ENCODE measurements at regions not wholly inside any gene's neighbourhood (a gene's known extent, or its start where the extent isn't known, plus 50 kb on each side); places are given as distances from the start of the nearest gene placed in this dataset.
A peak's percentile ranks its signal among the peaks of the same experiment; 100 is the strongest.

DNA sequence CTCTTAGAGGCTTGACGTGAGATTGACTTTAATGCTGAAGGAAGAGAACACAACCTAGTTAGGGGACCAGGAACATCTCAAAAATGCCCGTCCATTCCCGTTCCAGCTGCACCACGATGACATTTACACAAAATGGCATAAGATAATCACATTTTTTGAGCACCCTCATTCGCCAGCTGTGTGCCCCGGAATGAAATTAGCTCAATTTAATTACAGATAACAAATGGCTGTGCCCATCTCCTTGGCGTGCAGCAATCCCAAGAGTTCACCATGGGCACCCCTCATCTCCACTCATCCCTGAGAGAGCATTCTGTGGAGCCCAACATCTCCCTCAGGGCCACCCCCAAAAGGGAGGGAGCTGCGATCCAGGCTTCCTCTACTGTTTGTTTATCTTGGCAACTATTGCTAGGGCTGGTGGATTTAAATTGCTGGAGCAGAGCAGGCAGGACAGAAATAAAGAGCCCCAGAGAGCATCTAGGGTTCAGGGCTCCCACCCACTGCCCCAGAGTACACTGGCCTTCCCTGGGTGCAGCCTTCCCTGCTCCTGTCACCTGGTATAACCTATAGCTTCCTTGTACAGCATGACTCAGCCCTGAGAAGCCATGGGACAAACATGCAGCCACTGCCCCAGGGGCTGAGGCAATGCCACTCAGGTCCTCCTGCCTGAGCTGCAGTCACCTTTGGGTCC, 263.5 kb downstream of the ZEB1 start:
- no peak overlapping the region for H3K4ac ChIP-seq (ENCODE audit: low read depth, low read length)
- WGBS, 2 experiments (ENCODE audit: extremely low coverage in 2 of 2, insufficient read length in 1 of 2): 88% methylated on average over 3 of the region's 8 CpGs; no CpG with 5 or more reads in 1 of the 2 experiments
- no peak overlapping the region for H2BK120ac ChIP-seq (ENCODE audit: low read depth, low read length)
- H3K56ac ChIP-seq (ENCODE audit: extremely low read depth, insufficient read depth, low read length): no peak overlapping the region
- no peak overlapping the region for H2BK20ac ChIP-seq (ENCODE audit: low read depth, low read length)
- no peak overlapping the region for H3K14ac ChIP-seq (replicated peaks; ENCODE audit: low read depth, low read length)
- H2BK5ac ChIP-seq (ENCODE audit: low read depth, low read length, poor library complexity, severe bottlenecking): no peak overlapping the region
- ChIA-PET POLR2A (ENCODE audit: unreplicated experiment) (no interaction called here), CTCF (interaction anchor here (0.6 kb wide), 1 partner anchor 27 kb away, joined by 8 read pairs; no protein-coding TSS in a partner anchor)
- in situ Hi-C loops (cut with MboI; ENCODE audit: low sequenced_read_pairs) (no loop called here), intact Hi-C loops (cut with micrococcal nuclease) (no loop called here), dilution Hi-C loops (cut with HindIII; ENCODE audit: low sequenced_read_pairs, unreplicated experiment) (no loop called here)
- no TSS peak for BruUV-seq (replicated peaks)
- H2AK9ac ChIP-seq (replicated peaks; ENCODE audit: low read depth, low read length, poor library complexity): no peak overlapping the region
- no peaks in the 10 kb centered on the region for H3K79me1 ChIP-seq (ENCODE audit: low read depth in 1 of 2, low read length in 2 of 2)
- TF ChIP-seq MAZ (IDR thresholded peaks at IDR 0.05; ENCODE audit: borderline replicate concordance, low read depth, low read length) (0 out of 2 replicates have a peak, but pooled peaks have one; percentile 17), BHLHE40 (IDR thresholded peaks at IDR 0.05; ENCODE audit: low read depth, low read length) (no peak)
- H3K4me3 ChIP-seq (ENCODE audit: insufficient read depth, low read depth, low read length): no peak overlapping the region
- peaks cover 8% of the 10 kb centered on the region for H3K4me1 ChIP-seq (ENCODE audit: control insufficient read depth, insufficient read depth, low read length)
- H4K20me1 ChIP-seq (ENCODE audit: insufficient read depth, low read length): no peaks in the 10 kb centered on the region
- no peak overlapping the region for H4K91ac ChIP-seq (ENCODE audit: insufficient read depth, low read depth, low read length)
- H2AFZ ChIP-seq (replicated peaks; ENCODE audit: low read length, poor library complexity): no peak overlapping the region
- no peak overlapping the region for H2BK15ac ChIP-seq (ENCODE audit: low read depth, low read length)
- H3K27ac ChIP-seq (ENCODE audit: insufficient read depth, low read length): no peak overlapping the region
- no peak overlapping the region for H3K4me2 ChIP-seq (ENCODE audit: low read depth, low read length)
- H4K5ac ChIP-seq (ENCODE audit: low read depth, low read length): no peak overlapping the region
- no peaks in the 10 kb centered on the region for H3K9me1 ChIP-seq (ENCODE audit: insufficient read depth, low read length)
- no peaks in the 10 kb centered on the region for H3K27me3 ChIP-seq (ENCODE audit: control insufficient read depth, insufficient read depth, low read length)
- H4K8ac ChIP-seq (ENCODE audit: low read depth in 2 of 2, low read length in 2 of 2): no peak overlapping the region
- no peaks in the 10 kb centered on the region for H3K9me3 ChIP-seq (ENCODE audit: control insufficient read depth, insufficient read depth, low read length)
- no peak overlapping the region for H3K23ac ChIP-seq (ENCODE audit: low read depth, low read length)
- no peak overlapping the region; the same call in 1 of the 2 replicates for H2AK5ac ChIP-seq (ENCODE audit: low read depth, low read length)
- H3K36me3 ChIP-seq (ENCODE audit: control insufficient read depth, insufficient read depth, low read length): no peaks in the 10 kb centered on the region
- no peak overlapping the region for H3K18ac ChIP-seq (ENCODE audit: low read depth, low read length)
- no peak overlapping the region for H3K9ac ChIP-seq (ENCODE audit: low read depth, low read length)
- peak; percentile 47 for DNase-seq
- peak; percentile 80 for ATAC-seq (ENCODE audit: low read depth)
